Hepatic stellate cell (primary cell): ENCODE measurements at regions not wholly inside any gene's neighbourhood (a gene's known extent, or its start where the extent isn't known, plus 50 kb on each side); places are given as distances from the start of the nearest gene placed in this dataset.
"Not testable (repeated sequence)": the region's sequence is repeated elsewhere in the genome, so short reads cannot be mapped to it uniquely, and the experiment has no call there.

Experiments used
- DNase-seq: peaks from one replicate; pipeline ENCODE4 v3.0.0; 2011; ENCODE audit warnings: low spot score

DNA sequence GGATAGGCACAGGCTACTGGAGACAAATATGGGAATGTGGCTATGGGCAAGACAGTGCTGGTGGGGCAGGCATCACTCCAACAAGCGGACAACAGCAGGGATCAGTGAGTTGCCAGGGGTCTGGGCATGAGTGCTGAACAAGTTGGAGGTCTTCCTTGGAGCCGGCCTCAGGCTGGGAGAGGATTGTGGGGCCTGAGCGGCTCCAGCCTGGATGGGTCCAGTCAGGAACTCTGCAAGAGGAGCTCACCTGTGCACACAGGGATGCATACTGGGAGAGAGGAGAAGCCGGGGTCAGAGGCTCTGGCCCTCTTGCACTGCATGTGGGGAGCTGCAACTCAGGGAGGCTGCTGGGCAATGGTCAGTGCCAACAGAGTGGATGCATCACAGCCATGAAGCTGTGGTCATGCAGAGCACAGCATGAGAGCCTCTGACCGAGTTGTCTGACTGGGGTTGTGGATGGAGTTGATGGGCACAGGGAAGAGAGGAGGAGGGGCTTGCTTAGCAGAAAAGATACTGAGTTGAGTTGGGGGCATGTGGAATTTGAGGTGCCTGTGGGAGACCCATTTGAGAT is 204.0 kb upstream of the ZNF32 start:
- DNase-seq = no peak

DNA sequence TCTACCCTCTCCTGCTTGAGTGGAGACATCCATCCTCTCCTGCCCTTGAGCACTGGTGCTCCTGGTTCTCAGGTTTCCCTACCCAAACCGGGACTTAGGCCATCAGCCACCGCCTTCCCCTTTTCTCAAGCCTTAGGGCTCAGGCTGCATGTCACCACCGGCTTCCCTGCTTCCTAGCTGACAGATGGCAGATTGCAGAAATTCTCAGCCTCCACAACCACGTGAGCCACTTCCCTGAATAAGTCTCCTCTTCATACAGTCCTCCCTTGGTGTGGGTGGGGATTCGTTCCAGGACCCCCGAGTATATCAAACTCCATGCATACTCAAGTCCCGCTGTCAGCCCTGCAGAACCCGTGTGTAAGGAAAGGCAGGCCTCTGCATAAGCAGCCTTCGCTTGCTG is 203.5 kb upstream of the ZNF32 start:
- DNase-seq = no peak

GRCh38 chr10:43851030-43851429 is 202.3 kb upstream of the ZNF32 start:
- DNase-seq = no peak

DNA sequence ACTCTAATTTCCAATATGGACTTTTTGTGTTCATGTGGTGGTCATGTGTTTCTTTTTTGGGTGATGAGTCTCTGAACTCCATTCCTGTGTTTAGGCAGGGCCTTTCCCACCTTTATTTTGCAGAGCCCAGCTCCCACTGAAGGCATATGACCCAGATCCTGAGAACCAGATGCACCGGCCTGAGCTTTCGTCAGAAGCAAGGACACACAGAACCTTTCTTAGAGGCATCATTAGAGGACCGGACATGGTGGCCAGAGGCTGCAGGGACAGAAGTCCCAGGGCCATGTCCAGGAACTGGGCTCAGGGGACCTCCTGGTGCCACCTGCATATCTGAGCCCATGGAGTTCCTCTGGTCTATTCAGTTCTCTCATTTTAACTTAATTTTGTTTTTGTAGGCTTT is 200.9 kb upstream of the ZNF32 start:
- DNase-seq = no peak

DNA sequence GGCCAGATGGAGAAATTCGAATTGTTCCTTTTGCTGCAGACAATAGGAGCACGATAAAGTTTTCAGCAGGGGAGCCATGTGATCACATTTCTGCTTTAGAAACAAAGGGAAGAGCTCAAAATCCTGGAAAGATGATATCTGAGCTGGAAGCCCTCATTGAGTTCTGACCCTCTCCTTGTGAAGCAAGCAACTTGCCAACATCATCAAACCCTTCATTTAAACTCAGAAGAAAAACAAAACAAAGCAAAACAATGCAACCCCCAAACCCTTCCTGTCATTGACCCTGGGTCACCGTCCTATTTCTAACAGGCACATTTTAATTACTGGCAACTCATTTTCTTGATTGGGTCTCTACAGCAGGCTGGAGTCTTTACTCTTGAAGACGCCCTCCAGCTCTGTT is 198.3 kb upstream of the ZNF32 start:
- DNase-seq = no peak

DNA sequence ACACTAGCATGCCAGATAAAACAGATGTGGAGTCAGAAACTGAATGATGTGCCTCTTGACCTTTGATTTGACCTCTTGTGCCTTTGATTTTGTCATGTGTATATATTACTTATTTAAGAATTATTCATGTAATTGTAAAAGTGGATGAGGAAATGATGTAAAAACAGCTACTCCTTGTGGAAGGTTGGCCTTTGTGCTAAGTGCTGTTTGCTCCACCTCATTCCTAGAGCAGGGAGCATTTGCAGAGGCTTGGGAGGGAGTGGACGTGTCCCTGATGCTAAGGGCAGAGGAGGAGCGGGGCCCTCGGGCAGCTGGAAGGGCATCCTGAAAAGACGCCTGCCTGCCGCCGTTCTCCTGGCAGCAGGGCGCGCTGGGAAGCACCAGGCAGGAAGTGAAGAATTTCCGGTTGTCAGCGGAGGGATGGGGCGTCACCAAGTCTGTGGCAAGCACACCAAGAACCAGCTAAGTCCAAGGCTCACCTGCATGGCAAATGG is 197.6 kb upstream of the ZNF32 start:
- peak; percentile 49 for DNase-seq

GRCh38 chr10:43845121-43845520 is 196.4 kb upstream of the ZNF32 start:
- DNase-seq = no peak

- no peak for DNase-seq
Measured at GRCh38 chr10:43844221-43844620, 195.5 kb upstream of the ZNF32 start.

DNA sequence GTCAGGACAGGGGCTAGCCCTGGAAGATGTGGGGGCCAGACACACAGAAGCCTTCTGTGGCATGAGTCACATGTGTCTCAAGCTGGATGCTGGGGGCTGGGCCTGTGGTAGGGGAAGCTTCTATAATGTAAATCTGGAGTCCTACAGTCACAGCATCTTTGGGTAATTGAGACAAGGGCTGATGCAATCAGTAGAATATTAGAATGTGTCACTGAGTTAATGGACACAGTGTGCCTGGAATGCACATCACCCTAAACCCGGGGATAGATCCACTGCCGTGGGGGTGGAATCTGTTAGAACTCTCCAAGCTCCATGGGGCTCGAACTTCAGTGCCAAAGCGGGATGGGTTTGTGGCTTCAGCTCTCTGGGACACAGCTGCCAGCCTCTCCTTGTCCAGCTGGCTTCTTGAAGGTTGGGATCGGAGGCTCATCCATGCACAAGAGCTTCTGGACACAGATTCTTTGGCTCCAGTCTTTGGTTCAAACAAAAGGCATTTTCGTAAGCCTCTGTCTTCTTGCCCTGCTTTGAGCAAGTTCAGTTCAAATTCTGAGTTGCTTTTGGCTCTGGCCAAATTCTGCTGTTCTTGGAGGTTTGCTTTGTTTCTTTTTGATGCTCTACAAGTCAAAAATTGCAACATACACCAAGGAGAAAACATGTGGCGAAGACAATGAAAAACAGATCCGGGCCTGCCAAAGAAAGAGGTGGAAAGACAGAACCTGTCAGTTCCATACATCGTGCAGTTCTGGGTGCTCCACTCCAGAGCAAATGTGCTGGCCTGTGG is 194.8 kb upstream of the ZNF32 start:
- peak; percentile 64 for DNase-seq

- DNase-seq = no peak
Measured at GRCh38 chr10:43842496-43842895, 193.8 kb upstream of the ZNF32 start.

GRCh38 chr10:43842072-43842471 is 193.4 kb upstream of the ZNF32 start:
- DNase-seq = no peak

- DNase-seq = no peak
Measured at GRCh38 chr10:43839973-43840372, 191.3 kb upstream of the ZNF32 start.

DNA sequence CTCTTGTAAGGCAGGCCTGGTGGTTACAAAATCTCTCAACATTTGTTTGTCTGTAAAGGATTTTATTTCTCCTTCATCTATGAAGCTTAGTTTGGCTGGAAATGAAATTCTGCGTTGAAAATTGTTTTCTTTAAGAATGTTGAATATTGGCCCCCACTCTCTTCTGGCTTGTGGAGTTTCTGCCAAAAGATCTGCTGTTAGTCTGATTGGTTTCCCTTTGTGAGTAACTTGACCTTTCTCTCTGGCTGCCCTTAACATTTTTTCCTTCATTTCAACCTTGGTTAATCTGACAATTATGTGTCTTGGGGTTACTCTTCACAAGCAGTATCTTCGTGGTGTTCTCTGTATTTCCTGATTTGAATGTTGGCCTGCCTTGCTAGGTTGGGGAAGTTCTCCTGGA is 186.1 kb upstream of the ZNF32 start:
- DNase-seq = not testable (repeated sequence)

DNA sequence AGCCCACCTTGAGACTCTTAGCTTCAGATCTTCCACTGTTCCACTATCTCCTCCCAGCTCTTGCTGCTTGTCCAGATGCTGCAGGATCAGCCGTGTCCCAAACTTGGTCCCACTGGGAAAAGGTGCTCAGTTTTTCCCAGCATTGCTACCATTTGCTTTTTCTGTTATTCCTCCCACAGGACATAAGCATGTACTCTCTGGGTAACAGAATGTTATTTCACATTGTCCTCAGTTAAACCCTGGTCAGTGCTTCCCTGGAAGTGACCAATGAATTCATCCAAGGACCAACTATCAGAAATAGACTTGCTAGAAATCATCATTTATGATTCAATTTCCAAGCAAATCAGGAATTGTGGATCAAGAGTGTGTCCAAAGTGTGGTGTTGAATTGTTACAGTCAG is 179.2 kb upstream of the ZNF32 start:
- DNase-seq = no peak

GRCh38 chr10:43825984-43826383 is 177.3 kb upstream of the ZNF32 start:
- DNase-seq = no peak

DNA sequence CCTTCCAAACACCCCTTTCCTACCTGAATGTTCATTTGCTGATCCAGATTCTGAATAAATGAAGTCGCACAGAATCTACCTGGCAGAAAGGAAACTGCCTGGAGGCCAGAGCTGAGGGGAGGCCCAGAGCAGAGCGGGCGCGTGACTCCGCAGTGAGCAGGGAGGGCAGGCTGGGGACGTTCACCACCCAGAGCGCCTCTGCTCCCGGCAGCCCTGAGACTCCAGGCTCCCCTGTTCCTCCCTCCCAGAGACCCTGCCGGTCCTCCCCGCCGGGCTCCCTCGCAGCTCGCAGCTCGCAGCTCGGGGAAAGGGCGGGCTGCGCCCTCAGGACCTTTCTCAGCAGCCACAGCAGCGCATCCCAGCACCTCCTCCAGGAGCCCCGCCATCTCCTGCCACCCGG is 176.7 kb upstream of the ZNF32 start:
- no peak for DNase-seq

GRCh38 chr10:43824934-43825333 is 176.3 kb upstream of the ZNF32 start:
- peak; percentile 51 for DNase-seq

- no peak for DNase-seq
Measured at GRCh38 chr10:43822631-43823580, 174.2 kb upstream of the ZNF32 start.

DNA sequence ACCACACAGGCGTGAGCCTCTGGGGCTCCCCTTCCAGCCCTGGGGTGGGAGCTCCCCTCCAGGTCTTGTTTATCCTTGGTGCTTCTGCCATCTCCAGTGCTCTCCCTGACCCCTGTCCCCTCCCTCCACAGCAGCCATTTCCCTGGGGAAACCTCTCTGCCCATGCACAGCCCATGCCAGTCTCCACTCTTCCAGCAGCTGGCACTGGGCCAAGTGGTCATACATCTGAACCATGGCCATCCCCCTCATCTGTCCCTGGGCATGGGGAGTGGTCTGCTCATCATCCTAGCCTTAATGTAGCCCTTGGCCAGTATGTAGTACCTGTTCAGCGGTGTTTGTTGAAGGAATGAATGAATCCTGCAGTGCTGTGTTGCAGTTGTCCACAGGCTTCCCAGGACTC is 172.4 kb upstream of the ZNF32 start:
- no peak for DNase-seq

DNA sequence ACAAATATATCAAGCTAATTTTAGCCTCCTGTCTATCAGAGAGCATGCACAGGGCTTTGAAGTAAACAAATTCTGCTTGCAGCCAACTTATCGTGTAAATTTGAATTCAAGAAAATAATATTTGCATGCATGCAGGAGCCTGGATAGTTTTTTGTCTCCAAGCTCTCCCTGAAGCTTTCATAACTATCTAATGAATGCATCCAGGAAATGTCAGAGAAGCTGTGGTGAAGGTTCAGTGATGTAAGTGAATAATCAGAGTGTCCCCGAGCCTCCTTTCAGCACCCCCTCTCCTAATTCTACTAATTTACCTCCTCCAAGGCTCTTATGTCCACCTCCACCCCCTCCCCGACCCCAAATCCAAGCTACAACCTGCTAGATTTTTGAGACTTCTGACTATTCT is 172.0 kb upstream of the ZNF32 start:
- DNase-seq = no peak

DNA sequence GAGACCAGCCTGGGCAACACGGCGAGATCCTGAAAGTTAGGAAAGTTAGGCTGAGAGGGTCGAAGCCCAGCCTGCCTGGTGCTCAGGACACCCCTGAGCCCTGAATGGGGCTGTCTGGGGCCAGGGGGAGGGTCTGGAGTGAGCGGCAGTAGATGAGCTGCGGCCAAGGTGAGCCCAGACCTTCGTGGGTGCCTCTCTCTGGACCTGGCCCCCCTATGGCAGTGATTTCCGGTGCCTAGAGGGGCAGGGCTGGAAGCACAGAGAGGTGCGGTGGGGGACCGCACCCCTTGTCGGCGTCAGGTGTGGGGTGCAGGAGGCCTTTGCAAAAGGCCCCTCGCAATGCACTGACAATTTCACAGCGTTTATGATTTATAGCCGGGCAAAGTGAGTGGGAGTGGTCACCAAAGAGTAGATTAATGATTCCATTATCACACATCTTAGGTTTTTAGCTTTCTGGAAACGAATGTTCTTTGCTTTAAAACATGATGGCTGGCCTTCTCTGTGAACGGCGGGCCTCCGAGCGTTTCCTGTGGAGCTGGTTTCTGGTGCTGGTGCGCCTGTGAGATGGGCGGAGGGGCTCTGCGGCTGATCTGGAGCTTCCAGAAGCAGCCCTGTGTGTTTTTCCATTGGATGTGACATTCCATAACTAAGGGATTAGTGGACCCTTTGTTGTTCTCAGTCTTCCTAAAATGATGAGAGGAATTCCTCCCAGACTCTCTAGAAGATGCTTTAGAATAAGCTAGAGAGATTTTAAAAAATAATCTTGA is 171.0 kb upstream of the ZNF32 start:
- no peak for DNase-seq

DNA sequence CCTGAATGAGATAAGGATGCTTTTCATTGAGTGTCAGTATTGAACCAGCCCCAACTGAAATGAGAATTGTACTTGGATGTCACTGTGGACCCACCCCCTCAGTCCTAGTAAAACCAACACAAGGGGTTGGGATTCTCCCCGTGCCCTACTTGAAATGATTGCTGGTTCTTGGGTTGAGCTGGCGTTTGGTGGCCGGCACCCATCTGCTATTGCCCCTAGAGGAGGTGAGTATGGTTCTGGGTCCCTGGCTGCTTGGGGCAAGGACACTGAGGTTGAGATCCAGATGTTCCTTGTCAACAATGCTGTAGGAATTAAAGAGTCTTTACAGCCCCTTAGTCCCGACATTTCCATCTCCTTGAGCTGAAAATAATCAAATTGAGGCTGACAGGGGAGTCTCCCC is 170.0 kb upstream of the ZNF32 start:
- DNase-seq = no peak
